ENCODE measurements at regions not wholly inside any gene's neighbourhood (a gene's known extent, or its start where the extent isn't known, plus 50 kb on each side); places are given as distances from the start of the nearest gene placed in this dataset.

GRCh38 chr12:13811061-13811460, 170.3 kb downstream of the GRIN2B start:
- no peak for TF ChIP-seq NR2F1 (conservative IDR thresholded peaks at IDR 0.05)
- TF ChIP-seq BCL3 (IDR thresholded peaks at IDR 0.05; ENCODE audit: borderline replicate concordance, insufficient read depth, low read depth, low read length, poor library complexity, severe bottlenecking) = no peak
- TF ChIP-seq CREB1 (IDR thresholded peaks at IDR 0.05; ENCODE audit: low read depth) = no peak
- no peak for TF ChIP-seq POLR2A (IDR thresholded peaks at IDR 0.05; ENCODE audit: low read depth, low read length)
- TF ChIP-seq, protein P1, sequence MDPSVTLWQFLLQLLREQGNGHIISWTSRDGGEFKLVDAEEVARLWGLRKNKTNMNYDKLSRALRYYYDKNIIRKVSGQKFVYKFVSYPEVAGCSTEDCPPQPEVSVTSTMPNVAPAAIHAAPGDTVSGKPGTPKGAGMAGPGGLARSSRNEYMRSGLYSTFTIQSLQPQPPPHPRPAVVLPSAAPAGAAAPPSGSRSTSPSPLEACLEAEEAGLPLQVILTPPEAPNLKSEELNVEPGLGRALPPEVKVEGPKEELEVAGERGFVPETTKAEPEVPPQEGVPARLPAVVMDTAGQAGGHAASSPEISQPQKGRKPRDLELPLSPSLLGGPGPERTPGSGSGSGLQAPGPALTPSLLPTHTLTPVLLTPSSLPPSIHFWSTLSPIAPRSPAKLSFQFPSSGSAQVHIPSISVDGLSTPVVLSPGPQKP (IDR thresholded peaks at IDR 0.05; ENCODE audit: low read depth, low read length) = no peak
- TF ChIP-seq PAX8 (IDR thresholded peaks at IDR 0.05) = no peak
- TF ChIP-seq, protein P2, sequence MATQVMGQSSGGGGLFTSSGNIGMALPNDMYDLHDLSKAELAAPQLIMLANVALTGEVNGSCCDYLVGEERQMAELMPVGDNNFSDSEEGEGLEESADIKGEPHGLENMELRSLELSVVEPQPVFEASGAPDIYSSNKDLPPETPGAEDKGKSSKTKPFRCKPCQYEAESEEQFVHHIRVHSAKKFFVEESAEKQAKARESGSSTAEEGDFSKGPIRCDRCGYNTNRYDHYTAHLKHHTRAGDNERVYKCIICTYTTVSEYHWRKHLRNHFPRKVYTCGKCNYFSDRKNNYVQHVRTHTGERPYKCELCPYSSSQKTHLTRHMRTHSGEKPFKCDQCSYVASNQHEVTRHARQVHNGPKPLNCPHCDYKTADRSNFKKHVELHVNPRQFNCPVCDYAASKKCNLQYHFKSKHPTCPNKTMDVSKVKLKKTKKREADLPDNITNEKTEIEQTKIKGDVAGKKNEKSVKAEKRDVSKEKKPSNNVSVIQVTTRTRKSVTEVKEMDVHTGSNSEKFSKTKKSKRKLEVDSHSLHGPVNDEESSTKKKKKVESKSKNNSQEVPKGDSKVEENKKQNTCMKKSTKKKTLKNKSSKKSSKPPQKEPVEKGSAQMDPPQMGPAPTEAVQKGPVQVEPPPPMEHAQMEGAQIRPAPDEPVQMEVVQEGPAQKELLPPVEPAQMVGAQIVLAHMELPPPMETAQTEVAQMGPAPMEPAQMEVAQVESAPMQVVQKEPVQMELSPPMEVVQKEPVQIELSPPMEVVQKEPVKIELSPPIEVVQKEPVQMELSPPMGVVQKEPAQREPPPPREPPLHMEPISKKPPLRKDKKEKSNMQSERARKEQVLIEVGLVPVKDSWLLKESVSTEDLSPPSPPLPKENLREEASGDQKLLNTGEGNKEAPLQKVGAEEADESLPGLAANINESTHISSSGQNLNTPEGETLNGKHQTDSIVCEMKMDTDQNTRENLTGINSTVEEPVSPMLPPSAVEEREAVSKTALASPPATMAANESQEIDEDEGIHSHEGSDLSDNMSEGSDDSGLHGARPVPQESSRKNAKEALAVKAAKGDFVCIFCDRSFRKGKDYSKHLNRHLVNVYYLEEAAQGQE (IDR thresholded peaks at IDR 0.05; ENCODE audit: low read depth, low read length) = no peak
- no peak for TF ChIP-seq RFX5 (IDR thresholded peaks at IDR 0.05; ENCODE audit: low read depth, low read length)
- TF ChIP-seq NFYA (IDR thresholded peaks at IDR 0.05; ENCODE audit: borderline replicate concordance, low read depth, low read length) = no peak
- TF ChIP-seq TCF12 (IDR thresholded peaks at IDR 0.05; ENCODE audit: low read depth, low read length) = no peak
- TF ChIP-seq EZH2 (IDR thresholded peaks at IDR 0.05; ENCODE audit: borderline replicate concordance, control insufficient read depth, low read depth, low read length) = no peak
- TF ChIP-seq, protein P3, sequence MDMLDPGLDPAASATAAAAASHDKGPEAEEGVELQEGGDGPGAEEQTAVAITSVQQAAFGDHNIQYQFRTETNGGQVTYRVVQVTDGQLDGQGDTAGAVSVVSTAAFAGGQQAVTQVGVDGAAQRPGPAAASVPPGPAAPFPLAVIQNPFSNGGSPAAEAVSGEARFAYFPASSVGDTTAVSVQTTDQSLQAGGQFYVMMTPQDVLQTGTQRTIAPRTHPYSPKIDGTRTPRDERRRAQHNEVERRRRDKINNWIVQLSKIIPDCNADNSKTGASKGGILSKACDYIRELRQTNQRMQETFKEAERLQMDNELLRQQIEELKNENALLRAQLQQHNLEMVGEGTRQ (IDR thresholded peaks at IDR 0.05; ENCODE audit: borderline replicate concordance, low read depth, low read length) = no peak

All from GM12878 (cell line).